BJ (cell line): ENCODE measurements at regions not wholly inside any gene's neighbourhood (a gene's known extent, or its start where the extent isn't known, plus 50 kb on each side); places are given as distances from the start of the nearest gene placed in this dataset.

Source experiments
- CTCF ChIA-PET: fragments of 350-600 bp; formaldehyde crosslinking; extraction: SDS; loops from one replicate; lab custom pipeline; 2021; ENCODE audit warnings: antibody characterized with exemption, inconsistent platforms; lab: Yijun Ruan, JAX
- POLR2A ChIA-PET: fragments of 300-600 bp; sonication (Branson Sonifier 250); formaldehyde crosslinking; extraction: SDS; loops from one replicate; lab custom pipeline; 2021; ENCODE audit warnings: antibody characterized with exemption; lab: Charles Lee
- DNase-seq: peaks from one replicate; pipeline ENCODE4 v3.0.0-alpha.2; 2011; ENCODE audit warnings: low read depth
- H3K27me3 ChIP-seq: 2 replicates; pipeline ENCODE4 v1.6.0; 2011; ENCODE audit warnings: low read length; ENCODE audit not compliant: control insufficient read depth, insufficient read depth
- H3K36me3 ChIP-seq: 2 replicates; pipeline ENCODE4 v1.5.1; 2011; ENCODE audit warnings: low read length; ENCODE audit not compliant: control insufficient read depth, insufficient read depth
- H3K4me3 ChIP-seq: 2 replicates; pipeline ENCODE4 v1.5.1; 2011; ENCODE audit warnings: low read depth, mild to moderate bottlenecking, control low read depth, low read length
- CTCF ChIP-seq: IDR thresholded peaks from 2 replicates; pipeline ENCODE4 v1.5.1; 2011; ENCODE audit warnings: low read depth, mild to moderate bottlenecking, control low read depth, inconsistent platforms, low read length, moderate library complexity; ENCODE audit not compliant: insufficient read depth

- TF ChIP-seq CTCF = no peak
- H3K4me3 ChIP-seq = no peak overlapping the region
- DNase-seq = no peak
- H3K27me3 ChIP-seq = no peaks in the 10 kb centered on the region
- ChIA-PET POLR2A (no interaction called here), CTCF (no interaction called here)
- H3K36me3 ChIP-seq = no peaks in the 10 kb centered on the region
Measured at GRCh38 chr14:42550310-42550709, 943.6 kb downstream of the LRFN5 start.

GRCh38 chr14:42548349-42548748 lies 941.7 kb downstream of the LRFN5 start:
- ChIA-PET CTCF (no interaction called here), POLR2A (no interaction called here)

GRCh38 chr14:42545636-42546035 lies 939.0 kb downstream of the LRFN5 start:
- CTCF ChIA-PET = no interaction called here
- no peak for TF ChIP-seq CTCF
- POLR2A ChIA-PET = no interaction called here
- no peaks in the 10 kb centered on the region for H3K27me3 ChIP-seq
- no peak overlapping the region for H3K4me3 ChIP-seq
- DNase-seq = no peak
- H3K36me3 ChIP-seq = no peaks in the 10 kb centered on the region

More at GRCh38 chr14:42548349-42548748, 941.7 kb downstream of the LRFN5 start:
- H3K27me3 ChIP-seq = no peaks in the 10 kb centered on the region
- DNase-seq = no peak
- no peak overlapping the region for H3K4me3 ChIP-seq
- H3K36me3 ChIP-seq = no peaks in the 10 kb centered on the region
- no peak for TF ChIP-seq CTCF

- POLR2A ChIA-PET = no interaction called here
- H3K4me3 ChIP-seq = no peak overlapping the region
- no peak for TF ChIP-seq CTCF
Measured at GRCh38 chr14:42541535-42542001, 934.9 kb downstream of the LRFN5 start.

GRCh38 chr14:42535397-42535796 lies 928.7 kb downstream of the LRFN5 start:
- ChIA-PET POLR2A (no interaction called here), CTCF (no interaction called here)
- H3K4me3 ChIP-seq = no peak overlapping the region
- DNase-seq = no peak
- no peaks in the 10 kb centered on the region for H3K27me3 ChIP-seq
- no peaks in the 10 kb centered on the region for H3K36me3 ChIP-seq
- TF ChIP-seq CTCF = no peak

More at GRCh38 chr14:42541535-42542001, 934.9 kb downstream of the LRFN5 start:
- no peak for DNase-seq
- CTCF ChIA-PET = no interaction called here
- Histone ChIP-seq H3K36me3 (no peaks in the 10 kb centered on the region), H3K27me3 (no peaks in the 10 kb centered on the region)
